22Rv1 (cell line): ENCODE measurements at regions not wholly inside any gene's neighbourhood (a gene's known extent, or its start where the extent isn't known, plus 50 kb on each side); places are given as distances from the start of the nearest gene placed in this dataset.

Experiments
- CTCF ChIP-seq: fragments of 450-650 bp; IDR thresholded peaks from 2 replicates; pipeline ENCODE4 v1.5.1; 2017; ENCODE audit warnings: mild to moderate bottlenecking
- ZFX ChIP-seq: fragments of 450-650 bp; IDR thresholded peaks from 2 replicates; pipeline ENCODE4 v1.6.1; 2017; ENCODE audit warnings: antibody characterized with exemption, borderline replicate concordance

- TF ChIP-seq CTCF: no peak
- TF ChIP-seq ZFX: no peak
These were observed 173.4 kb downstream of the KATNAL1 start for GRCh38 chr13:30133996-30134395.
